CD4-positive, alpha-beta T cell (primary cell): ENCODE measurements at regions not wholly inside any gene's neighbourhood (a gene's known extent, or its start where the extent isn't known, plus 50 kb on each side); places are given as distances from the start of the nearest gene placed in this dataset.

Experiments
- ATAC-seq: fragments of 200-7000 bp; cut with Tn5 transposase; one replicate; pipeline ENCODE4 v1.10.0; 2022; ENCODE audit warnings: mild to moderate bottlenecking; ENCODE audit not compliant: poor library complexity
- CTCF ChIA-PET: fragments of 350-600 bp; sonication (Branson Sonifier 250); formaldehyde crosslinking; loops from one replicate; lab custom pipeline; 2021; ENCODE audit warnings: antibody characterized with exemption, inconsistent platforms; lab: Charles Lee
- POLR2A ChIA-PET: fragments of 350-600 bp; sonication (Branson Sonifier 250); formaldehyde crosslinking; loops from one replicate; lab custom pipeline; 2021; ENCODE audit warnings: antibody characterized with exemption, inconsistent platforms; lab: Charles Lee
- DNase-seq, 14 experiments: peaks; one replicate each; pipeline ENCODE4 v3.0.0-alpha.2; 2013 to 2020; ENCODE audit warnings: mixed read lengths in 2 of 14
- H3K27ac ChIP-seq, 2 donors: one replicate each; pipeline versions ENCODE4 v1.5.1 to v1.7.0; 2013; ENCODE audit warnings: low read length in 2 of 2, low read depth in 1 of 2, mild to moderate bottlenecking in 1 of 2
- H3K27me3 ChIP-seq, 2 experiments: 1 replicate in 1 of 2; 2 replicates in 1 of 2; pipeline versions ENCODE4 v1.6.1 to v1.7.0; 2013; ENCODE audit warnings: low read length in 2 of 2, control low read depth in 1 of 2, mild to moderate bottlenecking in 1 of 2, moderate library complexity in 1 of 2; ENCODE audit not compliant: insufficient read depth in 2 of 2, control insufficient read depth in 1 of 2
- H3K36me3 ChIP-seq: one replicate; pipeline ENCODE4 v1.6.1; 2013; ENCODE audit warnings: low read length, control low read depth; ENCODE audit not compliant: insufficient read depth
- H3K4me1 ChIP-seq: one replicate; pipeline ENCODE4 v1.6.1; 2013; ENCODE audit warnings: low read length, control low read depth; ENCODE audit not compliant: insufficient read depth
- H3K4me3 ChIP-seq: one replicate; pipeline ENCODE4 v1.5.1; 2013; ENCODE audit warnings: mild to moderate bottlenecking, low read length, moderate library complexity
- H3K9me3 ChIP-seq, 2 experiments: 1 replicate in 1 of 2; 2 replicates in 1 of 2; pipeline versions ENCODE4 v1.6.1 to v1.7.0; 2013; ENCODE audit warnings: low read length in 2 of 2, mild to moderate bottlenecking in 2 of 2, control low read depth in 1 of 2, moderate library complexity in 1 of 2; ENCODE audit not compliant: control insufficient read depth in 1 of 2, insufficient read depth in 1 of 2
- H3K27ac Mint-ChIP-seq: one replicate; pipeline ENCODE4 v1.8.0; 2020; ENCODE audit warnings: mixed read lengths
- H3K27me3 Mint-ChIP-seq: one replicate; pipeline ENCODE4 v1.8.0; 2021; ENCODE audit warnings: mixed read lengths
- H3K36me3 Mint-ChIP-seq: one replicate; pipeline ENCODE4 v1.8.0; 2021; ENCODE audit warnings: low read depth, mixed read lengths
- H3K4me1 Mint-ChIP-seq: one replicate; pipeline ENCODE4 v1.8.0; 2021; ENCODE audit warnings: low read depth, mixed read lengths
- H3K4me3 Mint-ChIP-seq: one replicate; pipeline ENCODE4 v1.8.0; 2020; ENCODE audit warnings: mild to moderate bottlenecking, mixed read lengths
- H3K9me3 Mint-ChIP-seq: one replicate; pipeline ENCODE4 v1.8.0; 2020; ENCODE audit warnings: mixed read lengths
- intact Hi-C, 2 experiments: fragments of 100-400 bp; cut with DNase I in 1 of 2; cut with micrococcal nuclease in 1 of 2; formaldehyde crosslinking; loops; one replicate each; pipeline versions ENCODE4 v1.15.1 to v1.9.0; 2023 to 2025; cut with DNase I, micrococcal nuclease
- TF ChIP-seq, protein P1 (sequence below): fragments of 200-600 bp; IDR thresholded peaks from one replicate; pipeline ENCODE4 v1.8.0; 2022; ENCODE audit warnings: antibody characterized with exemption, mild to moderate bottlenecking

DNA sequence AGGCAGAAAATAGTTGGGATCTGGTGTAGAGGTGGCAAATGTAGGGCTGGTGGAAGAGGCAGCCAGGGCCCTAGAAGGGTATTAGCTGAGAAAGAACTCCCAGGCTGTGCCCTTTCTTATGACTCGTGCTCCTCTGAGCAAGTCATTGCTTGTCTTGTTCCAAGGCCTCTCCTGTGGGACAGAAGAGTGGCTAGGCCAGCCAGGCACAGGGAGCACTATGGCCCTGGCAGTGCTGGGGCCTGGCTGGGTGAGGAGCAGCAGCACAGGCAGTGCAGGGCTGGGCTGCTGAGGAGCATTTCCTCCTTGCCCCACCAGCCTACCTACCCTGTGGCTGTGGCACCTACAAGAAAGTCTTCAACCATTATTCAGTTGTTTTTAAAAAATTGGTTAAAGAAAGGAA, 298.5 kb upstream of the NR3C2 start:
- no peaks in the 10 kb centered on the region for H3K36me3 ChIP-seq
- no peaks in the 10 kb centered on the region for H3K36me3 Mint-ChIP-seq
- POLR2A ChIA-PET = no interaction called here
- H3K4me1 Mint-ChIP-seq = no peaks in the 10 kb centered on the region
- no peaks in the 10 kb centered on the region for H3K4me1 ChIP-seq
- ATAC-seq = no peak
- peaks cover 2% of the 10 kb centered on the region for H3K9me3 Mint-ChIP-seq
- peaks cover 0 to 3% of the 10 kb centered on the region in 2 experiments for H3K9me3 ChIP-seq
- intact Hi-C loops = no loop called here
- DNase-seq = no peak
- H3K27me3 Mint-ChIP-seq = no peaks in the 10 kb centered on the region
- CTCF ChIA-PET = no interaction called here
- no peak overlapping the region for H3K27ac ChIP-seq
- no peak overlapping the region for H3K27ac Mint-ChIP-seq
- H3K4me3 ChIP-seq = no peak overlapping the region
- no peaks in the 10 kb centered on the region for H3K27me3 ChIP-seq
- no peak overlapping the region for H3K4me3 Mint-ChIP-seq
- TF ChIP-seq, protein P1, sequence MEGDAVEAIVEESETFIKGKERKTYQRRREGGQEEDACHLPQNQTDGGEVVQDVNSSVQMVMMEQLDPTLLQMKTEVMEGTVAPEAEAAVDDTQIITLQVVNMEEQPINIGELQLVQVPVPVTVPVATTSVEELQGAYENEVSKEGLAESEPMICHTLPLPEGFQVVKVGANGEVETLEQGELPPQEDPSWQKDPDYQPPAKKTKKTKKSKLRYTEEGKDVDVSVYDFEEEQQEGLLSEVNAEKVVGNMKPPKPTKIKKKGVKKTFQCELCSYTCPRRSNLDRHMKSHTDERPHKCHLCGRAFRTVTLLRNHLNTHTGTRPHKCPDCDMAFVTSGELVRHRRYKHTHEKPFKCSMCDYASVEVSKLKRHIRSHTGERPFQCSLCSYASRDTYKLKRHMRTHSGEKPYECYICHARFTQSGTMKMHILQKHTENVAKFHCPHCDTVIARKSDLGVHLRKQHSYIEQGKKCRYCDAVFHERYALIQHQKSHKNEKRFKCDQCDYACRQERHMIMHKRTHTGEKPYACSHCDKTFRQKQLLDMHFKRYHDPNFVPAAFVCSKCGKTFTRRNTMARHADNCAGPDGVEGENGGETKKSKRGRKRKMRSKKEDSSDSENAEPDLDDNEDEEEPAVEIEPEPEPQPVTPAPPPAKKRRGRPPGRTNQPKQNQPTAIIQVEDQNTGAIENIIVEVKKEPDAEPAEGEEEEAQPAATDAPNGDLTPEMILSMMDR = no peak

DNA sequence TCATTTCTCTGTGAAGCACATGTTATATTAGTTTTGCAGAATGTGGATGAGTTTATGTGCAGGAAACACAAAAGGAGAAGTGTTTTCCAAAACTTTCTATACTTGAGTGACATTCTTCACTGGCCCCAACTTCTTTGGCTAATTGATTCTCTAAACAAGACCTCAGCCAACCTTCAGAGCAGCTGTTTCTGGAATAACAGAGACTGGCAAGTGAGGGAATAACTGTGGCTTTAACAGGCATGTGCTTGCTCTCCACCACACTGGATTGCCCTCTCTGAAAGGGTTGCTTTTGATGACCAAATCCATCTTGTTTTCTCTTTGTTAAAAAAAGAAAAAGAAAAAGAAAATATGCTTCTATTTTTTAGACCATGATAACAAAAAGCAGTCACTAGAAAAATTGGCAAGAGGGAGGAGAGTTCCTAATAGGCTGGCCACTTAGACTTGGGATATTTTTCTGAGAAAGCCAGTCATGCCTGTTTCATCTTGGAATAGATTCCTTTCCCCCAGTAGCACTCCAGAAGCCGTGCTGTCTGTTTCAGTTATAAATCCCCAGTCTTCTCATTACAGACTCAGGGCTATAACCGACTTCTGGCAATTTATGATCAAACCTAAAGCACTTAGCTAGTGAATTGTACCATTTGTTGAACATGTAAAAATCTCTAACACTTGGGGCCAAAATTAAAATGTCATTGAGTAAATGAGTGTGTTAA, 295.0 kb upstream of the NR3C2 start:
- Histone ChIP-seq H3K4me1 (no peaks in the 10 kb centered on the region), H3K27me3 (no peaks in the 10 kb centered on the region), H3K4me3 (no peak overlapping the region), H3K36me3 (no peaks in the 10 kb centered on the region), H3K27ac (no peak overlapping the region), H3K9me3 (peaks cover 0 to 3% of the 10 kb centered on the region in 2 experiments)
- ATAC-seq (no peak), DNase-seq (no peak)
- no peaks in the 10 kb centered on the region for H3K27me3 Mint-ChIP-seq
- H3K9me3 Mint-ChIP-seq = peaks cover 2% of the 10 kb centered on the region
- intact Hi-C loops = no loop called here
- H3K4me1 Mint-ChIP-seq = no peaks in the 10 kb centered on the region
- ChIA-PET POLR2A (no interaction called here), CTCF (no interaction called here)
- H3K27ac Mint-ChIP-seq = no peak overlapping the region
- no peak overlapping the region for H3K4me3 Mint-ChIP-seq
- TF ChIP-seq, protein P1 = no peak
- H3K36me3 Mint-ChIP-seq = no peaks in the 10 kb centered on the region

DNA sequence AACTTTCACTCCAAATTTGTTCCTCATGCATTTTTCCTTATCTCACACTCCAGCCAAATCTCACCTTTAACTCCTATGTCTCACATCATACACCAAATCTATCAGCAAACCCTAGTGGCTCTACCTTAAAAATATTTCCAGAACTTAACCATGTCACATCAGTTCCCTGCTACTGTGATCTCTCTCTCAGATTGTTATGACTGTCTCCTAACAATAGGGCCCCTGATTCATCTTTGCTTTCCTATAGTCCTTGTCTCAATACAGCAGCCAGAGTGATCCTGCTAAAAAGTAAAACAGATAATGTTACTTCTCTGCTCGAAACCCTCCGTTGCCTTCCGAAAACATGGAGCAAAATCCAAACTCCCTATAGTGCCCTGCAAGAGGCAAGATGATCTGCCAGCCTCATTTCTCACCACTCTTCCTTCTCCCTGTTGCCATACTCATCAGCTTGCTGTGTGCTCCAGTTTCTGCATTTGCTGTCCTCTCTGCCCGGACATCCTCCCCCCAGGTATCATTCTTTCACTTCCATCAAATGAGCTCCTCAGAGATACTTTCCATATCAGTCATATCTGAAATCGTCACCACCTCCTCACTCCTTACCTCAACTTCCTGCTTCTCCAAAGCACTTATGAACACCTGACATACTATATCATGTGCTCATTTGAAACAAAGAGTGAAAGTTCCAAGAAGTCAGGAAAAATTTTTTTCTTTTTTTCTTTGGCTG, 293.4 kb upstream of the NR3C2 start:
- Mint-ChIP-seq H3K27ac (no peak overlapping the region), H3K4me1 (no peaks in the 10 kb centered on the region)

More for the DNA sequence above, 293.4 kb upstream of the NR3C2 start:
- H3K4me3 Mint-ChIP-seq = no peak overlapping the region
- Histone ChIP-seq H3K36me3 (no peaks in the 10 kb centered on the region), H3K4me1 (no peaks in the 10 kb centered on the region), H3K27ac (no peak overlapping the region), H3K4me3 (no peak overlapping the region), H3K9me3 (no peaks in the 10 kb centered on the region), H3K27me3 (no peaks in the 10 kb centered on the region)
- DNase-seq (no peak), ATAC-seq (no peak)
- H3K27me3 Mint-ChIP-seq = no peaks in the 10 kb centered on the region
- H3K36me3 Mint-ChIP-seq = no peaks in the 10 kb centered on the region
- intact Hi-C loops = no loop called here
- TF ChIP-seq, protein P1 = no peak
- ChIA-PET CTCF (no interaction called here), POLR2A (no interaction called here)
- H3K9me3 Mint-ChIP-seq = peaks cover 2% of the 10 kb centered on the region
